Peyer's patch (tissue), 4 donors: ENCODE measurements at regions not wholly inside any gene's neighbourhood (a gene's known extent, or its start where the extent isn't known, plus 50 kb on each side); places are given as distances from the start of the nearest gene placed in this dataset.

Source experiments
- POLR2A ChIP-seq, 2 donors: fragments of 450-650 bp; IDR thresholded peaks; one replicate each; pipeline ENCODE4 v1.5.1; 2017; ENCODE audit warnings: antibody characterized with exemption in 2 of 2, mild to moderate bottlenecking in 2 of 2, moderate library complexity in 2 of 2
- TF ChIP-seq, protein P1 (sequence below), 6 experiments: fragments of 450-650 bp in 4 of 6; fragments of 200-600 bp in 2 of 6; sonication (generic) in 1 of 6; IDR thresholded peaks; one replicate each; pipeline ENCODE4 v1.5.1; 2017 to 2019; ENCODE audit warnings: antibody characterized with exemption in 6 of 6, mild to moderate bottlenecking in 3 of 6, moderate library complexity in 1 of 6

DNA sequence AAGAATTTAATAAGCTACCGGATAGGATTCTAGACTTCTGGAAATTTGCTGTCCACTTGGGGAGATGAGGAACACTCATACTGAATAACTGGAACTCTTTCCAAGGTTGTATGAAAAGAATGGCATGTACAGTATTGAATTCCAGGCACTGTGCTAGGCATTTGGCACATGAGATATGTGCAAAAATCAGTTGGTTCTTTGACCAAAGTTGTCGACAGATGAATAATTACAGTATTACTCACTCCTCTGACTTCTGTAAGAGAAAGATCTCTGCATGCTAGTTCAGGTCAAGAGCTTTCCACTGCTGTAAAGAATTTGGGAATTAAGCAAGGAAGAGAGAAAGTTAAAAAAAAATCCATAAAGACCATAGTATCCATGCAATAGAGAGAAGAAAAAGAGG is 764.7 kb downstream of the BCL11B start:
- TF ChIP-seq, protein P1, sequence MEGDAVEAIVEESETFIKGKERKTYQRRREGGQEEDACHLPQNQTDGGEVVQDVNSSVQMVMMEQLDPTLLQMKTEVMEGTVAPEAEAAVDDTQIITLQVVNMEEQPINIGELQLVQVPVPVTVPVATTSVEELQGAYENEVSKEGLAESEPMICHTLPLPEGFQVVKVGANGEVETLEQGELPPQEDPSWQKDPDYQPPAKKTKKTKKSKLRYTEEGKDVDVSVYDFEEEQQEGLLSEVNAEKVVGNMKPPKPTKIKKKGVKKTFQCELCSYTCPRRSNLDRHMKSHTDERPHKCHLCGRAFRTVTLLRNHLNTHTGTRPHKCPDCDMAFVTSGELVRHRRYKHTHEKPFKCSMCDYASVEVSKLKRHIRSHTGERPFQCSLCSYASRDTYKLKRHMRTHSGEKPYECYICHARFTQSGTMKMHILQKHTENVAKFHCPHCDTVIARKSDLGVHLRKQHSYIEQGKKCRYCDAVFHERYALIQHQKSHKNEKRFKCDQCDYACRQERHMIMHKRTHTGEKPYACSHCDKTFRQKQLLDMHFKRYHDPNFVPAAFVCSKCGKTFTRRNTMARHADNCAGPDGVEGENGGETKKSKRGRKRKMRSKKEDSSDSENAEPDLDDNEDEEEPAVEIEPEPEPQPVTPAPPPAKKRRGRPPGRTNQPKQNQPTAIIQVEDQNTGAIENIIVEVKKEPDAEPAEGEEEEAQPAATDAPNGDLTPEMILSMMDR (IDR thresholded peaks at IDR 0.05): no peak
- TF ChIP-seq POLR2A (IDR thresholded peaks at IDR 0.05): no peak
